Stimulated activated CD4-positive, alpha-beta T cell treated with anti-CD3 and anti-CD28 coated beads, Interleukin-1b, Interleukin-23, amount 100 ng/mL, for 1 hour (primary cell): ENCODE measurements at regions not wholly inside any gene's neighbourhood (a gene's known extent, or its start where the extent isn't known, plus 50 kb on each side); places are given as distances from the start of the nearest gene placed in this dataset.

Experiments used
- DNase-seq, 2 donors: peaks; one replicate each; pipeline ENCODE4 v3.0.0-alpha.2; 2020; ENCODE audit warnings: low read depth in 2 of 2

DNA sequence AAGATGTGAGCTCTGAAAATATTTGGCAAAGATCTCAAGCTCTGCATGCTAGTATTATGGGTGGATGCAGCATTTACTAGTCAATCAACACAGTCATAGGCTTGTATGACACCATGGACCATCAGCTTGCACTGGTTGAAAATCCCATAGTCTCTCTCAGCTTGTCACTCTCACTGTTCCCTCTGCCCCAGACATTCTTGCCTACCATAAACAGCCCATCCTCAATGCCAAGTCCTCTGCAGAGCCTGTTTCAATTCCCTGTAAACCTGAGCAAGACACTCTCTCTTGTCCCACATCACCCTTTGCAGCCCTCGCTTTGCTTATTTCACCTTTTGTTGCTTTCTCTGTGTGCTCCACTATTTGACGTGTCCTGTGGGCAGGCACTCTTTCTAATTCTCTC, 264.6 kb downstream of the ICE1 start:
- no peak for DNase-seq

DNA sequence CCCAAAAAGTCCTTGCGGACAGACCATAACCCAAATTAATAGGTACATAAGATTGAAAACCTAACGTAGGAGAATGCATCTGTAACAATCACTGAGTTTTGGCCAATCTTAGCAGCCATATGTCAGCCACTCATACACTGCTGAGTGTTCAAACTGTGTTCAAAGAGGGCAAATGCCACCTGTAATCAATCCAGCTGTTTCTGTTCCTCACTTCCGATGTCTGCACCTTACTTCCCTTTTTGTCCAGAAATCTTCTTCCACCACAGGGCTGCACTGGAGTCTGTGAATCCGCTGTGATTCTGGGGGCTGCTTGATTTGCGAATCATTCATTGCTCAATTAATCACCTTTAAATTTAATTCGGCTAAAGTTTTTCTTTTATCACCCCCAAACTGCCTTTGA, 263.9 kb downstream of the ICE1 start:
- no peak for DNase-seq

DNA sequence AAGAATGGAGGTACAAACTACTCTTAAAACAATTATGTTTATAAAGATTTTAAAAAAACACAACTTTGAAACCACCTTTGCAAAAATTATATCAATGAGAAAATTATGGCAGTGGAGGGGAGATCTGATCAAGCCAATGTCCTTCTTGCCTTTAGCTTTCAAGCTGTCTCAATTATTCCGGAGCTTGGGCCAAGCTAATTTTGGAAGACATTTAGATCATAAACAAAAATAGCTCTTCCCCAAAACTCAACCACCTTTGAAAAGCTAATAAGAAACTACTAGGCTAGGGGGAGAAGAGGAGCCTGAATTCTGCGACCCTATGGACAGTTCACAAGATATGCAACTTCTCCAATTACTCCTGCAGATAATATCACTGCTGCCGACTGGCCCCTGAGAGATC, 263.3 kb downstream of the ICE1 start:
- no peak for DNase-seq

DNA sequence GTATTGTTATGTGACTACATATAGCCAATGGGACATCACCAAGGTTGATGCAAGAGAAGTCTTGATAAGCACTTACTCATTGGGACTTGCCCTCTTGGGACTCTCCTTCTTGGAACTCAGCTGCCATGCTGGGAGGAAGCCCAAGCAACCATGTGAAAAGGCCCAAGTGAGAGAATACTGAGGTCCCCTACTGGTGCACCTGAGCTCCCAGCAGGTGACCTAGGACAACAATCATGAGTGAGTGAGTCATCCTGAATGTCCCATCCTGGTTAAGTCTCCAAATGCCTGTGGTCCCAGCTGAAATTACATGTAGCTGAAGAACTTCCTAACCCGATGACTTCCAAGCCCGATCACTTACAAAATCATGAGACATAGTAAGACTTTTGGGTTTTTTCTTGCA, 260.7 kb downstream of the ICE1 start:
- DNase-seq = no peak

DNA sequence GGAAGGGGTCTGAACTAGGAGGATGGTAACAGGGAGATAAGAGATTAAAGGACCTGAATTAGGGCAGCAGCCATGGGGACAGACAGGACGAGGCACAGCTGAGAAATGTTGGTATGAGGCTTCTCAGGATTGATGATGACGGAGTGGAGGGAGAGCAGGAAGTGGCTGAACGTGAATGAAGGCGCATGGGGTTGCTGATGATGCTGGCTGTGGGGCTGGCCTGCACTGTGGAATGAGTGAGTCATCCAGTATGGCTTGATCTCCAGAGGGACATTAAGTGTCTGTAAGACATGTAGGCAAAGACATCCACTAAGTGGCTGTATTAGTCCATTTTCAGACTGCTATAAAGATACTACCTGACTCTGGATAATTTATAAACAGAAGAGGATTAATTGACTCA, 256.4 kb downstream of the ICE1 start:
- DNase-seq = no peak

DNA sequence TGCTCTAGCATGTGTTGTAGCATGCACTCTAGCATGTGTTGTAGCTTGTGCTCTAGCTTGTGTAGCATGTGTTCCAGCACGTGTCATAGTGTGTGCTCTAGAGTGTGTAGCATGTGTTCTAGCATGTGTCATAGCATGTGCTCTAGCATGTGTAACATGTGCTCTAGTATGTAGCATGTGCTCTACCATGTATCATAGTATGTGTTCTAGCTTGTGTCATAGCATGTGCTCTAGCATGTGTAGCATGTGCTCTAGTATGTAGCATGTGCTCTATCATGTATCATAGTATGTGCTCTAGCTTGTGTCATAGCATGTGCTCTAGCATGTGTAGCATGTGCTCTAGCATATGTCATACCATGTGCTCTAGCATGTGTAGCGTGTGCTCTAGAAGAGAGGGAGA, 255.3 kb downstream of the ICE1 start:
- DNase-seq = no peak

DNA sequence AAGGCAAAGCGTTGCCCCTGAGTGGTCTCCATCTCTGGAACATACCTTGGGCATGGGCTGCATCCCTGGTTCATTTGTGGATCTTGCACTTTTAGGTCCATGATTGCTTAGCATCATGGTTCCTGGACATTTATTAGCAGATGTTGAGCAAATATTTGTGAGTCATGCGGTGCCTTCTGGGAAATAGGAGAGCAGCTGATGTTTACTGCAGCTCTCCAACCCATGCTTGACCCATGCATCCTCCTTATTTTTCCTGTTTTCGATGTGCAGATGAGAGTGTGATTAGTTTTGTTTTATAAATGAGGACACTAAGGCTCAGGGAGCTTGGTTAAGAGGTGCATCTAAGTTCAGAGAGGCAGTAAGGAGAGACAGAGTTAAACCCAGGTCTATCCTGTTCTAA, 253.7 kb downstream of the ICE1 start:
- no peak for DNase-seq

DNA sequence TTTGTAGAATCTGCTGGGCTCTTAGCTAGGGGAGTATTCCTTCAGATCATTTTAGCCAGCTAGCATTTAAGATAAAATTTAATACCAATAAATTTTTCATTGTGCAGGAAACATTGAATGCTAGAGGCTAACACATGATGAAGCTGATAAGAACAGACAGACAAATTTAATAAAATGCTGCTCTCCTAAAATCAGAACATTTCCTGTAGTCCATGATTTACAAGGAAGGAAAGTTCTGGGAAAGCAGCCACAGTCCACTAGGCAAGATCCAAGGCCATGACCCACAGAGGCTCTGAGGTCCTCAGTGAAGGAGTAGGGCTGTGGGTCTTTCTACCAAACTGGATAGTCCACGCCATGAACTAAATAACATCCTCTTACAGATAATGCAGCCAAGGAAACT, 253.0 kb downstream of the ICE1 start:
- no peak for DNase-seq

DNA sequence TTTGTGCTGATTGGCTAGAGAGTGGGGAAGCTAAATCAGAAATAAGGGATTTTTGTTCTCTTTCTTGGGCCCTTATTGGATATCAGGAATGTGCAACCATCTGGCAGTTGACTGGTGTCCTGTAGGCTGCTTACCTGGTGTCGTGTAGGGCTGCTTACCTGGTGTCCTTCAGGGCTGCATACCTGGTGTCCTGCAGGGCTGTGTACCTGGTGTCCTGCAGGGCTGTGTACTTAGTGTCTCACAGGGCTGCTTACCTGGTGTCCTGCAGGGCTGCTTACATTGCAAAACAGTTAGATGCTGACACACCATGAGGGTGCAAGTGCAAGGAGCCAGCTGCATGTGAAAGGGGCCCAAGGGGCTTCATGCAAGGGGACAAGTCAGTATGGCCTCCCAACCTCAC, 249.3 kb downstream of the ICE1 start:
- no peak for DNase-seq

DNA sequence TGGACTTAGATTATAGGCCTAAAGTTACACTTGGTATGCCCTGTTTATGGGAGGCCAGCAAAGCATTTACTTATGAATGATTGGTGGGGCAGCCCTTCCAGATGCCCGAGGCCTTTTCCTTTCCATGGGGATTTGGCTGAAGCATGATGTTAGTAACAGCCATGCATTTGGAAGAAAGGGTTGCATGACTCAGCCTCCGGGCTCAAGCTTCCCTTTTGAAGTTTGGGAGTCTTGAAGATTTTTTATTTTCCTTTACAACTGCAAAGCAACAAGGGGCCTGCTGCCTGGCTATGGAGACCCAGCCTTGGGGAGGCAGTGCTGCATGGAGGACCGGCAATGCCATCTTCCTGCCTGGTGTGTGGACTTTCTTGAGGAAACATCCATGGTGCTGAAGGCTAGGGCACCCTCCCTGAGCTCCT, 244.7 kb downstream of the ICE1 start:
- no peak for DNase-seq

DNA sequence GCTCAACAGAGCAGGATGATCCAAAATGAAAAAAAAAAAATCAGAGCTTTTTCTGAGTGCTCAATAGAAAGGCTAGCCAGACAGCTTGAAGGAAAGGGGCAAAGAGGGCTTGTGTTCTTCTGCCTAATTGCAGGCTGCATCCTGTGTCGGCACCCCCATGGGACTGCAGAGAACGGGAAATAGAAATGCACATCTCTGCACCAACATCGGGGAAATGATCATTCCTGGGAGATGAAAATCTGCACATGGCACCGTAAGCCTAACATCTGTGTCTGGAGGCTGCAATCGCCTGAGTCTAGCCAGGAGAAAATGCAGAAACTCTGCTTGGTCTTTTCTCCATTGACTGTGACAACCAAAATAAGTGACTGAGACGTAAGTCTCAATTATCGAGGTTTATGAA, 243.9 kb downstream of the ICE1 start:
- no peak for DNase-seq

DNA sequence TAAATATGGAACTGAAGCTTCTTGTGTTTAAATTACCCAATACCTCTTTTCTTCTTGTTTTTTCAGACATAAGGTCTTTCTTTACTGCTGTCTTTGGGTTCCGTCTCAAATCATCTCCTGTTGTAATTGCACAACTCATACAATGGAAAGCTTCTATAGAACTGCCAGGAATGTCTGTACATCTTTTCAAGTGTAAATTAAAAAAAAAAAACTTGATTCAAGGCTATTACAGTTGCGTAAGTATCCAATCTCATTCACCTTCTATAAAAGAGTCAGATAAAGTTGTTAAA, 243.5 kb downstream of the ICE1 start:
- DNase-seq = no peak

DNA sequence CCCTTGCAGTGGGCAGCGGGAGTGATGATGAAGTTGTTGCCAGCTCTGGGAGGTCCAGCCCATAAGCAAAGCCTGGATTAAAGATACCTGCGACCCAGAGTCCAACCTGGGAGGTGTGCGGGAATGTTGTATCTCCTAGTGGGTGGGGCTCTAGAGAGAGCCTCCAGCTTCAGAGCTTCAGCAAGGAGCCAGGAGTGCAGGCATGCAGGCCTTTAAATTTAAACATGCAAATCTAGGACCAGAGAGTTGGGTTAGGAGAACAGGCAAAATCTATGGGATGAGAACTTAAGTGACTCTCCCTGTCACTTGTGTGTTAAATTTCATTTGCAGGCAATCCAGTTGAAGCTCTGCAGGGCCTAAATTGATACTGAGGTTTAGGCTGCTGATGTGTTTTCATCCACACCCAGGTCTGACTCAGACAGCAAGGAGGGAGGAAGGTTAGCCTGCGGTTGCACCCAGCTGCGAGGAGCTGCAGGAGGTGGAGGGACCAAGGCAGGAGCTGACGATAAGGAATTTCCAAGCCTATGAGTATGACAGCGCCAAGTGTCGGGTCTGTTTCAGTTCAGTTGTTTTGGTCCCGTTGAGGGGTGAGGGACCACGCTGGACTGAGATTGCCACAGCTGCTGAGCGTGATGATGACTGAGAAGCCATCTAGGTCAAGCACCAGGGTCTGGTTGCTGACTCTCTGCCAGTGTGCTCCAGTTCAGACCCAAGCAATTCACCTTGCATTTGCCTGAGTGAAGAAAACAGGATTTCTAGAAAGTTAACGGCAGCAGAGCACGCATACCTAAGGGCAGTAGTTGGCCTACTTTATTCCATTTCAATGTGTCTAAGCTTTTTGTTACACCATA, 243.0 kb downstream of the ICE1 start:
- no peak for DNase-seq

DNA sequence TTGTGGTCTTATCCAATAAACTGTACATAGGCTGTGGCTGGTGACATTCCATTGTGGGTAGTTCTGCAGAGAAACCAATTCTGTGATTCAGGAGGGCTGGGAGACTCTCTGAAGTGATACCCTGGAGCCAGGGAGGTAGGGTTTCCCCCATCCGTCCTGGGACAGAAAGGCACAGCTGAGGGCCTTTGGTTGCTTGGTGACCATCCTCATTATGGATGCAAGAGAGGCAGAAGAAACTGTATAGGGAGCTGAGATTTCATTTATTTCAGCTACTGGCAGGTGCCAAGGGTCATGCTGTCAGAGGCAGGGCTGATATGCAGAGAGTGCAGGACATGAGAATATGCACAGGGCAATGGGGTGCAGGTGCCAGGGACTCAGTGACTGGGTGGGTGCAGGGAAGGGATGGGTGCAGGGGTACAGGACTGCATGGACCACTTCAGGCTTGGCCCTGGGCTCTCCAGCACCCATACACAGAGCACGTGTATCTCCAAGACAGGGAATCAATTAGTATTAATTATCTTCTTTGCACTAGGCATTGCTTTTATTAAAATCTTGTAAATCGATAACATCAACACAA, 236.5 kb downstream of the ICE1 start:
- DNase-seq = no peak

DNA sequence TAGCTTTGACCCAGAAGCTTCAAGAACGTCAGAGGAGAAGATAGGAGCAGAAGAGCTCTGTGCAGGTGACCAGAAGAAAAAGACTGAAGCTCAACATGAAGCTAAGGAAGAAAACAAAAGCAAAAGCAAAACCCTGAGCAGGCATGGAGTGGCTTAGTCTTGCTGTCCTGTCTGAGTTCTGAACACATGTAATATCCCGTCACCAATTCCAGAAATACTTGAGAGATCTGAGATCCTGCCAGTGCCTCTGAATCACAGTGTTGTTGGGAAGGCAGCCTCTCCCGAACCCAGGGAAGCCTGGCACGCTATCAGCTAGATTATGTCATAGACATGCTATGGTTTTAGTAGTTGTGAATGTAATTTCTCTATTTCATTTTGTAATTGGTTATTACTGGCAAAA, 235.7 kb downstream of the ICE1 start:
- DNase-seq = no peak

DNA sequence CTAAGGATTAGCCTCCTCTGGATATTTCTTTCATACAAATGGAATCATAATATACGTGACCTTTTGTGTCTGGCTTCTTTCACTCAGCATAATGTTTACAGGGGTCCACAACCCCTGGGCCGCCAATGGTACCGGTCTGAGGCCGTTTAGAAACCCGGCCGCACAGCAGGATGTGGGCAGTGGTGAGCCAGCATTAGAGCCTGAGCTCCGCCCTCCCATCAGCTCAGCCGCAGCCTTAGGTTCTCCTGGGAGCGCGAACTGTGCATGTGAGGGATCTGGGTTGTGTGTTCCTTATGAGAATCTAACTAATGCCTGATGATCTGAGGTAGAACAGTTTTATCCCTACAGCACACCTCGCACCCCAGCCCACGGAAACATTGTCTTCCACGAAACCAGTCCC, 229.7 kb downstream of the ICE1 start:
- DNase-seq = no peak

DNA sequence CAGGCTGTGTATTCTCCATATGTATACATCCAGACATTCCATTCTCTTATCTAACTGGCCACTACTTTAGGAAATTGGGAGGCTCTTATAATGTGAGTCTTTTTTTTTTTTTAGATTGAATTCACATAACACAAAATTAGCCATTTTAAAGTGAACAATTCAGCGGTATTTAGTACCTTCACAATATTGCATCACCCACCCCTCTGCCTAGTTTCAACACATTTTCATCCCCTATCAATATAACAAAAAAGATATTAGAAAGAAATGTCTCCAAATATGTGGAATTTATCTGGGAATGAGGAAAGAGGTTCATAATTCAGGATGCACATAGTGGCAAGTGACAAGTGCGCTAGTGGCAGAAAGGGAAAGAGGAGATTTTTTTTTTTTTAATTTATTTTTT, 228.5 kb downstream of the ICE1 start:
- no peak for DNase-seq

DNA sequence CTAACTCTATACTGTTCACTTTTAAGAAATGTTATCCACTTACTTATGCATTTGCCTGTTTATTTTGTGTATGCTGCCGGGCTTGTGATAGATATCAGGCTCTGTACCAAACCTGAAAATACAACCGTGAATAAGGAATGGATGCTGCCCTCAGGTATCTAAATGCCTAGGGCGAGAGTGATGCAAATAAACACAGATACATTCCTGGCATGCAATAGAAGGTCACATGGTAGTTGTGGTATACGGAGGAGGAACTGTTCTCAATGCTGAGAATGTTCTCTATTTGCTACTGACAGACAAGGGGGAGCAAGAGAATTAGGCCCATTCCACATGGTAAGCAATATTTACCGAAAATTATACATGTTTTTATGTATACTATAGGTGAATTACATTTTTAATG, 227.8 kb downstream of the ICE1 start:
- no peak for DNase-seq

DNA sequence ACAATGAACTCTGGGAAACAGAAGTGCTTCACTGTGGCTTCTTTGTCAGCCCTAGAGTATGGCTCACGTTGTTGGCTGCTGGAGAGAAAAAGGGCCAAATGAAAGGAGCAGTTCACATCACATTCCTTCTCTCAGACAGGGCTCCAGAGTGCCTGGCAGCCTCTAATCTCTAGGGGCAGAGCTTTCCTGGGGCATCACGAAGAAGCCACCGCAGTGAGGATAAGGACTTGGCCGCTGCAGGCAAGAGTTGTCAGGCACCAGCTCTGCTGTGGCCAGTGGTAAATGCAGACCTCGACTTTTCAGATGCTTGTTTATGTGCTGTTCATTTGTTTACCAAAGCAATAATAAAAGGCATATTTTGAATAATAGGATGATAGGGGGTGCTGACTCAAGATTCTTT, 227.2 kb downstream of the ICE1 start:
- DNase-seq = no peak

DNA sequence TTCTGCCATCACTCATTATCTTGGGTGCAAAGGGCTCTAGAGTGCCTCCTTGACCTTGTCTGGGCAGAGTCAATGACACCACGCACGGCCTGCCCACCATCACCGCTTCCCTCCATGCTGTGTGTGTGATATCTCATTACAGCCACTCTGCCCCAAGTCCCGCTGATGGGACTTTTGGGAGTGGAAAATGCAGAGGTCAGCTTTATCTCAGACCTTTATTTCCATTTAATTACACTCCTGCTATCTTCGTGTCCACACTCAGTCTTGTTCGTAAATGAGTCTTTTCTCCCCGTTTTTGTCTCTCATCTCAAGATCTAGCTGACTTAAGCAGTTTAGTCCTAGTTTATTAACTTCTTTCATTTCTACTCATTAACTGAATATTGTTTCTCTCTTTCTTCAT, 226.2 kb downstream of the ICE1 start:
- DNase-seq = no peak

DNA sequence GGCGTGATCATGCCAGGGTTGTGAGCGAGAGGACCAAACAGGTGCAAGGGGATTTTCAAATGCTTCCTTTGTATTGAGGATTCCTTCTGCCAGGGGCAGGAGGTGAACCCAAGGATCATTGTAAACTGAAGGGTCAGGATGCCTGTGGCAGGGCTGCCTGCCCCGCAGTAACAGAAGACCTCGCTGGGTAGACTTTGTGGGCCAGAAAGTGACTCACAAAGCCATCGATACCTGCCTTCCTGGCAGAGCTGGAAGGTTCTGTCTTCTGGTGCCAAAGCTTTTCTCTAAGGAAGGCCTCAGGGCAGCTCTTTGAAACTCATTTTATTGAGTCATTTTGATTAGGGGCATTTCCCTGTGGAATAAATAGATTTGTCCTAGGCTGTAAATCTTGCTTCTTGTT, 223.4 kb downstream of the ICE1 start:
- no peak for DNase-seq

DNA sequence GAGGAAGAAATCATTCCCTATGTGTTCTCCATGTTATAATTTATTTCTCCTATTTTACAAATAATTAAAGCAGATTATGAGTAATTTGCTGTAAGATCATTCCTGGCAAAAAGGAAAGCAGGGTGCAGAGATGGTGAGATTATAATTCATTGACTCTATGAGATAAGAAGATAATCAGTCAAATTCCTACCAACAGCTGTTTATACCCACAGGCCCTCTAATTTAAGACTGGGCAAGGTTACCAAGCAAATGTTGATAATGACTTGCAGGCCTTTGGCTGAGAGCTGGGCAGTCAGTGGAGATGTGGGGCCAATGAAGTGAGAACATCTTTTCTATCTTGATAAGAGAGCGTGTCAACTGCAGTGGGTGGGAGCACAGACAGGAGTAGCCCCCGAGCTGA, 222.7 kb downstream of the ICE1 start:
- DNase-seq = no peak

DNA sequence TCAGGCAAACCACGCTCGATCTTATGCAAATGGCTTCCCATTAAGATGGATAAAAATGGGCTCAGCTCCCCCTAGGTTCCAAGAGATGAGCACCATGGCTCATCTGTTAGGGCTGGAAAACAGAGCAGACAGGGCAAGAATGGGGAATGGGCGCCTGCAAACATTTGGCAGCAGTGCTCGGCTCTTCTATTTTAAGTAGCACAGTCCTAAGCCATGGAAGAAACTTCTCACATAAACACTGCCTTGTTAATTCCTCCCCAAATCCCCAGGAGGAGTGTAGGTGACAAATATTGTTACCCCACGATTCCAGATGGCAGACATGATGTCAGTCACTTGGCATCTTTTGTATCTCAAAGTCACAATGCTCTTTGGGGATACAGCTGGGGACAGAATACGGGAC, 221.8 kb downstream of the ICE1 start:
- DNase-seq = no peak

DNA sequence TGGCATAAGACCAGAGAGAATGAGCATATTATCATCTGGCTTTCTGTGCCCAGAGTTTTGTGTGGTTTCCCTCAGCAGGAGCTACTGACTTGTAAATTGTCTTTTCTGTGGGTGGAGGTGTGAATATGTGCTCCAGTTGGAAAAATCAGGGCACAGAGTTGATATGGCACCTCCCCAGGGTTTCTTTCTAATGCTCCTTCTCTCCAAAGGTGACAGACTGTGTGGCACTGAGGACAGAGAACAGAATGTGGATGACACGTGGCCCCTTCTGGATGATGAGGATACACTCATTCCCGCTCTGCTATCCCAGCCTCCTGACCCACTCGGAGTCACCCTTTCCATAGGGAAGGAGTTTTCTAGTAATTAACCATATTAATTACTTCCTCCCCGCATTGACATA, 221.0 kb downstream of the ICE1 start:
- DNase-seq = no peak
